GM12872 (cell line): ENCODE measurements at regions not wholly inside any gene's neighbourhood (a gene's known extent, or its start where the extent isn't known, plus 50 kb on each side); places are given as distances from the start of the nearest gene placed in this dataset.

Experiments
- CTCF ChIP-seq: IDR thresholded peaks from 3 replicates; pipeline ENCODE4 v1.5.1; 2011; ENCODE audit warnings: low read depth, mild to moderate bottlenecking, low read length, moderate library complexity; ENCODE audit not compliant: insufficient read depth

GRCh38 chr5:168027007-168027406, 264.4 kb upstream of the WWC1 start:
- no peak for TF ChIP-seq CTCF

GRCh38 chr5:168030912-168031311, 260.5 kb upstream of the WWC1 start:
- no peak for TF ChIP-seq CTCF

GRCh38 chr5:168031614-168032013, 259.8 kb upstream of the WWC1 start:
- TF ChIP-seq CTCF: no peak

GRCh38 chr5:168039039-168039438, 252.4 kb upstream of the WWC1 start:
- no peak for TF ChIP-seq CTCF

GRCh38 chr5:168039566-168040248, 251.7 kb upstream of the WWC1 start:
- TF ChIP-seq CTCF: no peak

- TF ChIP-seq CTCF: no peak
Observed at GRCh38 chr5:168041583-168041982, 249.9 kb upstream of the WWC1 start.

GRCh38 chr5:168042284-168043068, 249.0 kb upstream of the WWC1 start:
- no peak for TF ChIP-seq CTCF
